GM21529 (cell line): ENCODE measurements at regions not wholly inside any gene's neighbourhood (a gene's known extent, or its start where the extent isn't known, plus 50 kb on each side); places are given as distances from the start of the nearest gene placed in this dataset.
"Not testable (repeated sequence)": the region's sequence is repeated elsewhere in the genome, so short reads cannot be mapped to it uniquely, and the experiment has no call there.

Experiments used
- ATAC-seq: cut with Tn5 transposase; IDR thresholded peaks from one replicate; pipeline ENCODE4 v1.9.1; 2021; ENCODE audit not compliant: unreplicated experiment

DNA sequence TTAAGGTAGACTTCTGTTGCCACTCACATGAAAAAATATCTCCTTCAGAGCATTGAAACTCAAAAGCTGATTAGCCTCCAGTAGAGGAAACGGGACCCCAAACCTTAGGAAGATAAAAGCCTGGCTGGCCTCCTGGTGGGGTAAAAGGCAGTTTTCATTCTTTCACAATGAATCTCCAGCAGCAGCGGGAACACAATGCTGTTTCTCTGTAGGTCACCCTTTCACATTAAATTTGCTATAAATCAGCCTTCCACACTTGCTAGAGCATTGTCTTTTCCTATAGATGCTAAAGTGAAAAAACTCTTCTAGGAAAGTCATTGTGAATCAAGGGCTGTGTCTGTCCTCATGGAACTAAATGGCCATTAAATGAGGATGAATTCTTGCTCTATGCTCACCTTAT, 207.3 kb upstream of the MAGEB2 start:
- ATAC-seq: no peak

GRCh38 chrX:30010471-30010870, 204.9 kb upstream of the MAGEB2 start:
- ATAC-seq: no peak

DNA sequence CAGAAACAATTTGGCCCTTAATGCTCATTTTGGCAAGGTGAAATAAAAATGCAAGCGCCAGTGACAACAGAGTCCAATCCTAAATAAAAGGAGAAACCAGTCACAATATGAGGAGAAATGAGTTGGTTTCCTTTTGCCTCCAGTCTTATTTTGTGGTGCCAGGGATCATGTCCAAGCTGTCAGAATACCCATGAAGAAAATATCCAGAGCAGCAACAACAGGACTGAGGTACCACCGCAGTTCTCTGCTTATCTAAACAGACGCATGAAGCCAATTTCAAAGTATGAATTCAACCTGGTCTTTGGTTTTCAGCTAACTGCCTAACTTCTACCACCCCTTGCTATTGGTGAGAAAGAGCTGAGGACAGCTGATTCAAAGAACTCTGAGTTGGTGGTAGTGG, 199.9 kb upstream of the MAGEB2 start:
- ATAC-seq: no peak

GRCh38 chrX:30027636-30028035, 187.7 kb upstream of the MAGEB2 start:
- ATAC-seq: no peak

- not testable (repeated sequence) for ATAC-seq
These were observed 179.0 kb upstream of the MAGEB2 start for GRCh38 chrX:30036406-30036805.

GRCh38 chrX:30039768-30040167, 175.6 kb upstream of the MAGEB2 start:
- no peak for ATAC-seq

DNA sequence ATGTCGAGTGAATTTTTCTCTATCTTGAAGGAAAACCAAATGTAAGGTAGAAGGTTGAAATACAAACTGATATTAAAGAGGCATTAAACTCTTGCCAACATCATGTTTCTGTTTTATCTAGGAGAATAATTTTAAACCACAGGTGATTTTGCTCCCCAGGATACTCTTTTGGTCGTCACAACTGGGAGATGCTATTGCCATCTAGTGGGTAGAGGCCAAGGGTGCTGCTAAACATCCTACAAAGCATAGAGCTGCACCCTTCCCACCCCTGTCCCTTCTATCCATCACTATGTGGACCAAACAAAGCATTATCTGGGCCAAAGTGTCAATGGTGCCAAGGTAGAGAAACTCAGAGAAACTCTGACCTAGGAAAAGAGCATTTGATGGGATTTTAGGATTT, 154.6 kb upstream of the MAGEB2 start:
- peak; percentile 61 for ATAC-seq

- no peak for ATAC-seq
These were observed 150.1 kb upstream of the MAGEB2 start for GRCh38 chrX:30065226-30065625.

DNA sequence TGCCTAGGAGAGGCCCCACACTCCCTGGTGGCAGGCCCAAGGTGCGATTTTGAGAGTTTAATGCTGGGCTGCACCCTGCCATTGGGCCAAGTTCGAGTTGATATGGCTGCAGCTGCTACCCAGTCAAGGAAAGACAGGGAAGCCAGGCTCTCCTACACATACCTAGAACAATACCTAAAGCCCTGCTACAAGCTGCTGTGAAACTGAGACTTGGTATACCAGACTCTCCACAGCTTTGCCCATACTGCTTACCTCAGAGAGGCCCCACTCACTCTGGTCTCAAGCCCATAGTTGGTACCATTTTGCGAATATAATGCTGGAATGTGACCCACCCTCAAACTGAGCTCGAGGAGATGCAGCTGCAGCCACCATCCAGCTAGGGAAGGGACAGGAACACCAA, 147.7 kb upstream of the MAGEB2 start:
- no peak for ATAC-seq

DNA sequence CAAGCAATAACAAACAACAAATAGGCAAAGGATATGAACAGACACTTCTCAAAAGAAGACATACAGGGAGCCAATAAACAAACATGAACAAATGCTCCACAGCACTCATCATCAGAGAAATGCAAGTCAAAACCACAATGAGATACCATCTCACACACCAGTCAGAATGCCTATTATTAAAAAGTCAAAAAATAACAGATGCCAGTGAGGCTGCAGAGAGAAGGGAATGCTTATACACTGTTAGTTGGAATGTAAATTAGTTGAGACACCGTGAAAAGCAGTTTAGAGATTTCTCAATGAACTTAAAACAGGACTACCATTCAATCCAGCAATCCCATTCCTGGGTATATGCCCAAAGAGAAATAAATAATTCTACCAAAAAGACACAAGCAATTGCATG, 129.8 kb upstream of the MAGEB2 start:
- ATAC-seq: no peak

DNA sequence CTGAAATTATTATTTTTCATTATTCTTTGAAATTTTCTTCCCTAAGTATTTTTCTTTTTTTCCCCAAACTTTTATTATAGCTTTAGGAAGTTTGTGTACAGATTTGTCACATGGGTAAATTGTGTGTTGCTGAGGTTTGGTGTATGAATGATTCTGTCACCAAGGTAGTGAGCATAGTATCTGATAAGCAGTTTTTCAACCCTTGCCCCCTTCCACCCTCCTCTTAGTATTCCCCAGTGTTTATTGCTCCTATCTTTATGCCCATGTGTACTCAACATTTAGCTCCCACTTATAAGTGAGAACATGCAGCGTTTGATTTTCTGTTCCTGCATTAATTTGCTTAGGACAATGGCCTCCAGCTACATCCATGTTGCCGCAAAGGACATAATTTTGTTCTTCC, 103.9 kb upstream of the MAGEB2 start:
- ATAC-seq: no peak

GRCh38 chrX:30141966-30142365, 73.4 kb upstream of the MAGEB2 start:
- ATAC-seq: peak; percentile 84

DNA sequence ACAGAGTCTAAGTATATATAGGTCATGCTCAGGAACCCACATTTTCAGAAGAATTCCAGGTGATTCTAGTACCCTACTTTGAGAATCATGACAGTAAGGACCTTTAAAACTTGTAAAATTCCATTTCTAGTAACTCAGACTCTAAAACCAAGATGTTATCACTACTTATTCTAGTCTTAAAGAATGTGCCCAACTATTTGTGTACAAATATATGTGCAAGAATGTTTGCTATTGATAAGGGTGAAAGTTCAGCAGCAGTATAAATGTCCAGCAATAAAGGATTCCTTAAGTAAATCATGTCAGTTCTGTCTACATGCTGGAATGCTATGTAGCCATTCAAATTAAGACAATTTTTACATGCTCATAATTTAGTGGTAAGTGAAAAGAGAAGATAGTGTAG, 71.1 kb upstream of the MAGEB2 start:
- no peak for ATAC-seq

DNA sequence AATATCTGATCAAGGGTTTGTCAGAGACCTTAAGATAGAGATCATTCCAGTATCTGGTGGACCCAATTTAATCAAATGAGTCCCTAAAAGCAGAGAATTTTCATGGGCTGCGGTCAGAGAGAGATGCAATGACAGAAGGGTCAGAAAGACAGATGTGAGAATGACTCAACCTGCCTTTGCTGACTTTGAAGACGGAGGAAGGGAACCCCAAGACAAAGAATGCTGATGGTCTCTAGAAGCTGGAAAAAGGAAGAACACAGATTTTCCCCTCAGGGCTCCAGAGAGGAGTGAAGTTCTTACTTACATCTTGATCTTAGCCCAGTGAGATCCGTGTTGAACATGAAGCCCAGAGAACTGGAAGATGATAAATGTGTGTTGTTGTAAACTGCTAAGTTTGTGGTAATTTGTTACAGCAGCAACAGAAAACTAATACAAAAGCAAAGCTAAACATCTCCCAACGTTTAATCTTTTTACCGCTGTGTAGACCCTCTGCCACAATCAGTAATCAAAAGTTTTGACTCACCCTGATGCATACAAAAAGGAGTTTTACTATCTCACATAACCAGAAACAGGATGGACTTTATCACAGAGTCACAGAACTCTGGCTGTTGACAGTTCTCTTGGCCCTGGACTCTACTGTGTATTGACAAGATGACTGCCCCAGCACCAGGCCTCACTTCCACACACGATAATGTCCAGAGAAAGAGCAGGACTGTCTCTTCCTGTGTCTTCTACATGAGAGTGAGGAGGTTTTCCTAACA, 70.2 kb upstream of the MAGEB2 start:
- ATAC-seq: no peak

- ATAC-seq: no peak
These were observed 67.2 kb upstream of the MAGEB2 start for GRCh38 chrX:30147996-30148643.

DNA sequence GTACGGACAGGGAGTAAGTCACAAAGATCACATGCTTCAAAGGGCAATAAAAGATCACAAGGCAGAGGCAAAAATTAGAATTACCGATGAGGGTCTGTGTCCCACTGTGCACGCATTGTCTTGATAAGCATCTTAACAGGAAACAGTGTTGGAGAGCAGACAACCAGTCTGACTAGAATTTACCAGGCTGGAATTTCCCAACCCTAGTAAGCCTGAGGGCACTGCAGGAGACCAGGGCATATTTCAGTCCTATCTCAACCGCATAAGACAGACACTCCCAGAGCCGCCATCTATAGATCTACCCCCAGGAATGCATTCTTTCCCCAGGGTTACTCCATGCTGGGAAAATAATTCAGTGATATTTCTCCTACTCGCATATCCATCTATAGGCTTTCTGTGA, 66.2 kb upstream of the MAGEB2 start:
- not testable (repeated sequence) for ATAC-seq

DNA sequence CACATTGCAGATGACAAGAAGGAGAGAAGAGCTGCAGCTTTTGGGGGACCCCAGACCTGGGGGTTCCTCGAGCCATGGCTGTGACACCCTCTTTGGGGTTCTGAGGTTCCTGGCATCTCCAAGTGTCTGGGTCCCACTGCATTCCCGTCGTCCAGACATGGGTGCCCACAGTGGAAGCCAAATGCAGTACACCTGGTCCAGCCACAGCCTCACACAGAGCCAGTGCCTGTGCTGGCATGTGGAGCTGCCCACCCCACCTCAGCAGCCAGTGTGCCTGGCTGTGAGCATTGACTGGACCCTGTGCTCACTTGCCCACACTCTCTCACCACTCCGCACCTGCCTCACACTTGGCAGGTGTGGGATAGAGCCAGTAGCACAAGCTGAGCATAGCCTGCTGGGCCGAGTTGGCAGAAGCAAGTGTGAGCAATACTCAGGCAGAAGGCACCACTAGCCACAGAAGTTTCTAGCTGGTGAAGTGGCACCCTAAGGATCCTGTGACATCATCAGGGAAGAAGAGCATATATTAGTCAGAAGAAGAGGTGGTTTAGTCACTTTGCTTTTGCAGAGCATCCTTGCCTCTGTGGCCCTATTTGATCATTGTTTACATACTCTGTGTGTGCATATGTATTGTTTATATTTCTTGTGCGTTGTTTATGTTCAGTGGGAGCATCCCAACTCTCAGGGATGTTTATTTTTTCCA, 65.0 kb upstream of the MAGEB2 start:
- no peak for ATAC-seq

DNA sequence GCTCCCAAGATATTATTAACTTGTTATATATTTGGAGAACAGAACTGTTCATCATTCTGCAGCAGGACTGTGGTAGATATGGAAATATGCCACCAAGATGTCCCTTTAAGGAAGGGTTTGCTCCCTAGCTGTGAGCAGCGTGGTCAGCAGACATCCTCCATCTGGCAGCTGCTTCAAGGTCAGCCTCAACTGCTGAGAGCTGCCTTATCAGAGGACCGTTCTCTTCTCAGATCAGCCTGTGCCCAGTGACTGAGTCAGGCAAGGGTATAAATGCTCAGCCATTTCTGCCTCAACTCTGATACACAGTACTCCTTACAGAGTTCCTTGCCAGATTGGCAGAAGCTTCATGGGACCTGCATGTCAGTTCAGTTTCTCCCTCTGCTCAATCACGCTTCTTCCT, 63.4 kb upstream of the MAGEB2 start:
- ATAC-seq: no peak

- ATAC-seq: no peak
These were observed 62.0 kb upstream of the MAGEB2 start for GRCh38 chrX:30153175-30153880.

DNA sequence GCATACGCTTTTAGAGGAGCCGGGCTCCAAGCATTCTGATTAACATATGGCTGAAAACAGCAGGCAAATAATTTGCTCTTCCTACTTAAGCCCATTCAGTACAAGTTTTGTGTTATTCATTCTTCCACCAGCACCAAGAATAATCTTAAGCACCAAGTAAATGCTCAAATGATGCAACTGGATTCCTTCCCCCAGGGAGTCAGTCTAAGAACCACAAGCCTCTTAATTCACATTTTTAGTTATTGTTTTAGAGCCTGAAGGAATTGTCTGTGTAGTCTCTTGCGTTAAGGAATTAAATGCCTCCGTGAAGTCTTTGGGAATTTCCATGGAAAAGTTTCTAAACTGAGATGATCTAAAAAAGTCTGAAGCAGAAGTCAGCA, 61.5 kb upstream of the MAGEB2 start:
- ATAC-seq: no peak

DNA sequence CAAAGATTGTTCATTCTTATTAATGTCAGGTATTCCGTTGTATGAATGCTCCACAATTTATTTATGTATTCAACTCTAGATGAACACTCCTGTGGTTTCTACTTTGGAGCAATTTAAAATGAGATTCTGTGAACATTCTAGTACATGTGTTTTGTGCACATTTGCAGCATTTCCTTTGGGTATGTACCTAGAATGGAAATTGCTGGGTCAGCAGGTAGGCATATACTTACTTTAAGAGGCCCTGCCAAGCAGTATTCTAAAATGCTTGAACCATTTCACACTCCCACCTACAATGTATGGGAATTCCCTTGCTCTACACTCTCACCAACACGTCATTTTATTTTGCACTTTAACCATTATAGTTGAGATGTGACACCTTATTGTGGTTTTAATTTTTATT, 59.4 kb upstream of the MAGEB2 start:
- ATAC-seq: no peak
